HEK293 (cell line): ENCODE measurements at regions not wholly inside any gene's neighbourhood (a gene's known extent, or its start where the extent isn't known, plus 50 kb on each side); places are given as distances from the start of the nearest gene placed in this dataset.

ENCODE experiments used
- SCRT1 ChIP-seq: fragments of 450-650 bp; formaldehyde crosslinking; IDR thresholded peaks from 2 replicates; pipeline ENCODE4 v1.5.1; 2016; ENCODE audit warnings: missing biosample characterization, missing genetic modification characterization, borderline replicate concordance
- ZNF311 ChIP-seq: fragments of 450-650 bp; formaldehyde crosslinking; IDR thresholded peaks from 2 replicates; pipeline ENCODE4 v1.5.1; 2017; ENCODE audit warnings: missing biosample characterization, missing genetic modification characterization, borderline replicate concordance
- ZNF324 ChIP-seq: fragments of 450-650 bp; formaldehyde crosslinking; IDR thresholded peaks from 2 replicates; pipeline ENCODE4 v1.5.1; 2016; ENCODE audit warnings: missing biosample characterization, missing genetic modification characterization
- ZNF341 ChIP-seq: fragments of 450-650 bp; formaldehyde crosslinking; IDR thresholded peaks from 2 replicates; pipeline ENCODE4; 2016; ENCODE audit warnings: low read depth, missing biosample characterization, missing genetic modification characterization
- ZNF423 ChIP-seq: fragments of 450-650 bp; formaldehyde crosslinking; IDR thresholded peaks from 2 replicates; pipeline ENCODE4 v1.5.1; 2016; ENCODE audit warnings: missing biosample characterization, missing genetic modification characterization
- ZNF530 ChIP-seq: fragments of 450-650 bp; formaldehyde crosslinking; IDR thresholded peaks from 2 replicates; pipeline ENCODE4 v1.5.1; 2016; ENCODE audit warnings: low read depth, missing biosample characterization, missing genetic modification characterization
- TF ChIP-seq, protein P1 (sequence below): fragments of 450-650 bp; formaldehyde crosslinking; IDR thresholded peaks from 2 replicates; pipeline ENCODE4 v1.5.1; 2016; ENCODE audit warnings: missing biosample characterization, missing genetic modification characterization
- TF ChIP-seq, protein P2 (sequence below): fragments of 450-650 bp; formaldehyde crosslinking; IDR thresholded peaks from 2 replicates; pipeline ENCODE4 v1.5.1; 2016; ENCODE audit warnings: missing biosample characterization, missing genetic modification characterization

DNA sequence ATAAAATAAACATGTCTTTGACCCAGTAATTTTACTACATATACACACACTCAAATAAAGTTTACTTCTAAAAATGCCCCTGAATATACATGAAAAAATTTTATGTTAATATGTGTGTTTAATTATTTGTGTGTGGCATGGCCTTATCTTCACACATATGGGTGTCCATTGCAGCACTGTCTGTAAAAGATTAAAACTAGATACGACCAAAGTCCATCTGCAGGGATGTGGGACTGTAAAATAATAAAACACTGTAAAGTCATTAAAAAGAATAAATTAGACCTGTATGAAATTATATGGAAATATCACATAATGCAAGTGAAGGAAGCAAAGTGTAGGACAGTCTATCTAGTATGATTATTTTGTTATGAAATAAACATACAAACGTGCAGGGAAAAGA, 337.3 kb downstream of the RND3 start:
- TF ChIP-seq ZNF530 (no peak), ZNF311 (tag by site-specific recombination) (no peak), ZNF324 (tag by site-specific recombination) (no peak), SCRT1 (no peak), ZNF341 (no peak), ZNF423 (tag by site-specific recombination) (no peak)
- TF ChIP-seq, protein P1, sequence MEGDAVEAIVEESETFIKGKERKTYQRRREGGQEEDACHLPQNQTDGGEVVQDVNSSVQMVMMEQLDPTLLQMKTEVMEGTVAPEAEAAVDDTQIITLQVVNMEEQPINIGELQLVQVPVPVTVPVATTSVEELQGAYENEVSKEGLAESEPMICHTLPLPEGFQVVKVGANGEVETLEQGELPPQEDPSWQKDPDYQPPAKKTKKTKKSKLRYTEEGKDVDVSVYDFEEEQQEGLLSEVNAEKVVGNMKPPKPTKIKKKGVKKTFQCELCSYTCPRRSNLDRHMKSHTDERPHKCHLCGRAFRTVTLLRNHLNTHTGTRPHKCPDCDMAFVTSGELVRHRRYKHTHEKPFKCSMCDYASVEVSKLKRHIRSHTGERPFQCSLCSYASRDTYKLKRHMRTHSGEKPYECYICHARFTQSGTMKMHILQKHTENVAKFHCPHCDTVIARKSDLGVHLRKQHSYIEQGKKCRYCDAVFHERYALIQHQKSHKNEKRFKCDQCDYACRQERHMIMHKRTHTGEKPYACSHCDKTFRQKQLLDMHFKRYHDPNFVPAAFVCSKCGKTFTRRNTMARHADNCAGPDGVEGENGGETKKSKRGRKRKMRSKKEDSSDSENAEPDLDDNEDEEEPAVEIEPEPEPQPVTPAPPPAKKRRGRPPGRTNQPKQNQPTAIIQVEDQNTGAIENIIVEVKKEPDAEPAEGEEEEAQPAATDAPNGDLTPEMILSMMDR (tag by site-specific recombination), result no peak
- TF ChIP-seq, protein P2, sequence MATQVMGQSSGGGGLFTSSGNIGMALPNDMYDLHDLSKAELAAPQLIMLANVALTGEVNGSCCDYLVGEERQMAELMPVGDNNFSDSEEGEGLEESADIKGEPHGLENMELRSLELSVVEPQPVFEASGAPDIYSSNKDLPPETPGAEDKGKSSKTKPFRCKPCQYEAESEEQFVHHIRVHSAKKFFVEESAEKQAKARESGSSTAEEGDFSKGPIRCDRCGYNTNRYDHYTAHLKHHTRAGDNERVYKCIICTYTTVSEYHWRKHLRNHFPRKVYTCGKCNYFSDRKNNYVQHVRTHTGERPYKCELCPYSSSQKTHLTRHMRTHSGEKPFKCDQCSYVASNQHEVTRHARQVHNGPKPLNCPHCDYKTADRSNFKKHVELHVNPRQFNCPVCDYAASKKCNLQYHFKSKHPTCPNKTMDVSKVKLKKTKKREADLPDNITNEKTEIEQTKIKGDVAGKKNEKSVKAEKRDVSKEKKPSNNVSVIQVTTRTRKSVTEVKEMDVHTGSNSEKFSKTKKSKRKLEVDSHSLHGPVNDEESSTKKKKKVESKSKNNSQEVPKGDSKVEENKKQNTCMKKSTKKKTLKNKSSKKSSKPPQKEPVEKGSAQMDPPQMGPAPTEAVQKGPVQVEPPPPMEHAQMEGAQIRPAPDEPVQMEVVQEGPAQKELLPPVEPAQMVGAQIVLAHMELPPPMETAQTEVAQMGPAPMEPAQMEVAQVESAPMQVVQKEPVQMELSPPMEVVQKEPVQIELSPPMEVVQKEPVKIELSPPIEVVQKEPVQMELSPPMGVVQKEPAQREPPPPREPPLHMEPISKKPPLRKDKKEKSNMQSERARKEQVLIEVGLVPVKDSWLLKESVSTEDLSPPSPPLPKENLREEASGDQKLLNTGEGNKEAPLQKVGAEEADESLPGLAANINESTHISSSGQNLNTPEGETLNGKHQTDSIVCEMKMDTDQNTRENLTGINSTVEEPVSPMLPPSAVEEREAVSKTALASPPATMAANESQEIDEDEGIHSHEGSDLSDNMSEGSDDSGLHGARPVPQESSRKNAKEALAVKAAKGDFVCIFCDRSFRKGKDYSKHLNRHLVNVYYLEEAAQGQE (tag by site-specific recombination), result no peak
